Osteoblast (primary cell): ENCODE measurements at regions not wholly inside any gene's neighbourhood (a gene's known extent, or its start where the extent isn't known, plus 50 kb on each side); places are given as distances from the start of the nearest gene placed in this dataset.

ENCODE experiments used
- DNase-seq: peaks from one replicate; pipeline ENCODE4 v3.0.0; 2011; ENCODE audit warnings: low spot score, mixed read lengths; ENCODE audit not compliant: insufficient read length; ENCODE audit errors: missing footprints
- H2AFZ ChIP-seq: 2 replicates; pipeline ENCODE4 v1.6.0; 2011; ENCODE audit warnings: mild to moderate bottlenecking, low read length
- H3K27ac ChIP-seq: 2 replicates; pipeline ENCODE4 v1.5.1; 2011; ENCODE audit warnings: mild to moderate bottlenecking, low read depth, low read length, moderate library complexity
- H3K27me3 ChIP-seq: 2 replicates; pipeline ENCODE4 v1.6.0; 2012; ENCODE audit warnings: mild to moderate bottlenecking, control low read depth, inconsistent platforms, low read length, moderate library complexity; ENCODE audit not compliant: insufficient read depth
- H3K36me3 ChIP-seq: 2 replicates; pipeline ENCODE4 v1.5.1; 2011; ENCODE audit warnings: mild to moderate bottlenecking, low read length, control low read depth, moderate library complexity; ENCODE audit not compliant: insufficient read depth
- H3K4me1 ChIP-seq: 2 replicates; pipeline ENCODE4 v1.5.1; 2011; ENCODE audit warnings: mild to moderate bottlenecking, low read length, control low read depth, moderate library complexity; ENCODE audit not compliant: insufficient read depth
- H3K4me2 ChIP-seq: 2 replicates; pipeline ENCODE4 v1.6.0; 2011; ENCODE audit warnings: mild to moderate bottlenecking, low read length; ENCODE audit not compliant: insufficient read depth
- H3K4me3 ChIP-seq: fragments of 200-600 bp; sonication (generic); 3 replicates; pipeline ENCODE4 v1.5.1; 2012; ENCODE audit warnings: mild to moderate bottlenecking, low read length, inconsistent platforms; ENCODE audit not compliant: insufficient read depth
- H3K79me2 ChIP-seq: 2 replicates; pipeline ENCODE4 v1.6.0; 2012; ENCODE audit warnings: mild to moderate bottlenecking, low read length, control low read depth, inconsistent platforms; ENCODE audit not compliant: insufficient read depth
- H3K9me3 ChIP-seq: 2 replicates; pipeline ENCODE4 v1.5.1; 2011; ENCODE audit warnings: low read depth, low read length, control low read depth
- H4K20me1 ChIP-seq: 2 replicates; pipeline ENCODE4 v1.6.0; 2012; ENCODE audit warnings: mild to moderate bottlenecking, low read length, control low read depth; ENCODE audit not compliant: insufficient read depth
- TF ChIP-seq, protein P1 (sequence below): IDR thresholded peaks from 2 replicates; pipeline ENCODE4 v1.5.1; 2011; ENCODE audit warnings: mild to moderate bottlenecking, low read depth, low read length, moderate library complexity; ENCODE audit errors: extremely low read depth

DNA sequence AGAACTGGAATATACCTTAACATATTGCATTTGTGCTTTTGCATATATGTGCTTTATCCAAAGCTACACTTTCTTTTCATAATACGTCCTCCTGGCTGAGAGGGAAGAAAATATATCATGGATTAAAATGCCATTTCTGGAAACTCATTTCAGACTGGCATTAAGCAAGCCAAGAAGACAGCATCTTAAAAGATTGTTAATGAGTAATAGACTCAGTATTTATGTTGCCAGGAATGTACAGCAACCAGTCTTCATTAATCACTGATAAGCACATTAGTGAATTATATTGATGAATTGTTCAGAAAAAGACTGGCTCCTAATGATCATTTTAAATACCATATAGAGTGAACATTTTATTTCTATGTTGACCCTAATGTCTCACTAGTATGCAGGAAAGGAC, 134.9 kb upstream of the IFNG-AS1 start:
- no peak overlapping the region for H3K4me2 ChIP-seq
- no peak for DNase-seq

DNA sequence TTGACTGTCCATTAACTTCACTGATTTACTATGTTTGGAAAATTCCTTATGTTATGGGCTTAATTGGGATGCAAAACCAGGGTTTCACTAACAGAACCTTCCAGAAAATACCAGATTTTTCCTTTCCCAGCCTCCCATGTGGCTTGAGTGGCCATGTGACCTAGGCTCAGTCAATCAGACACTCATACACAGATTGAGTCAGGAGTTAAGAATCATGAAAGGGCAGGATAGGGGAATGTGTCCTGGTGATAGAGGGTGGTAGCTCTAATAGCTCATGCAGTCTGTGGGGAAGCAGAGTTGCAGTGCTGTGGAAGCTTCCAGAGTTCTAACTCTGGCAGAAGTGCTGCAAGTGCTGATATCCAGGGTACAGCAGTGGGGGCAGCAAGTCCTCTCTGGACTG, 134.1 kb upstream of the IFNG-AS1 start:
- TF ChIP-seq, protein P1, sequence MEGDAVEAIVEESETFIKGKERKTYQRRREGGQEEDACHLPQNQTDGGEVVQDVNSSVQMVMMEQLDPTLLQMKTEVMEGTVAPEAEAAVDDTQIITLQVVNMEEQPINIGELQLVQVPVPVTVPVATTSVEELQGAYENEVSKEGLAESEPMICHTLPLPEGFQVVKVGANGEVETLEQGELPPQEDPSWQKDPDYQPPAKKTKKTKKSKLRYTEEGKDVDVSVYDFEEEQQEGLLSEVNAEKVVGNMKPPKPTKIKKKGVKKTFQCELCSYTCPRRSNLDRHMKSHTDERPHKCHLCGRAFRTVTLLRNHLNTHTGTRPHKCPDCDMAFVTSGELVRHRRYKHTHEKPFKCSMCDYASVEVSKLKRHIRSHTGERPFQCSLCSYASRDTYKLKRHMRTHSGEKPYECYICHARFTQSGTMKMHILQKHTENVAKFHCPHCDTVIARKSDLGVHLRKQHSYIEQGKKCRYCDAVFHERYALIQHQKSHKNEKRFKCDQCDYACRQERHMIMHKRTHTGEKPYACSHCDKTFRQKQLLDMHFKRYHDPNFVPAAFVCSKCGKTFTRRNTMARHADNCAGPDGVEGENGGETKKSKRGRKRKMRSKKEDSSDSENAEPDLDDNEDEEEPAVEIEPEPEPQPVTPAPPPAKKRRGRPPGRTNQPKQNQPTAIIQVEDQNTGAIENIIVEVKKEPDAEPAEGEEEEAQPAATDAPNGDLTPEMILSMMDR: no peak
- no peak overlapping the region for H3K4me2 ChIP-seq
- no peak overlapping the region for H2AFZ ChIP-seq
- H3K4me3 ChIP-seq: no peak overlapping the region
- H3K9me3 ChIP-seq: no peaks in the 10 kb centered on the region
- DNase-seq: no peak
- H3K36me3 ChIP-seq: no peaks in the 10 kb centered on the region
- H3K27ac ChIP-seq: no peak overlapping the region
- H3K4me1 ChIP-seq: peaks cover 5% of the 10 kb centered on the region
- H3K27me3 ChIP-seq: no peaks in the 10 kb centered on the region
- no peaks in the 10 kb centered on the region for H3K79me2 ChIP-seq
- no peaks in the 10 kb centered on the region for H4K20me1 ChIP-seq

More for the DNA sequence above, 134.9 kb upstream of the IFNG-AS1 start:
- no peaks in the 10 kb centered on the region for H3K79me2 ChIP-seq
- no peaks in the 10 kb centered on the region for H3K27me3 ChIP-seq
- H3K4me3 ChIP-seq: no peak overlapping the region
- no peaks in the 10 kb centered on the region for H3K36me3 ChIP-seq
- TF ChIP-seq, protein P1: no peak
- no peak overlapping the region for H2AFZ ChIP-seq
- H3K9me3 ChIP-seq: no peaks in the 10 kb centered on the region
- no peaks in the 10 kb centered on the region for H4K20me1 ChIP-seq
- peaks cover 5% of the 10 kb centered on the region for H3K4me1 ChIP-seq
- H3K27ac ChIP-seq: no peak overlapping the region

DNA sequence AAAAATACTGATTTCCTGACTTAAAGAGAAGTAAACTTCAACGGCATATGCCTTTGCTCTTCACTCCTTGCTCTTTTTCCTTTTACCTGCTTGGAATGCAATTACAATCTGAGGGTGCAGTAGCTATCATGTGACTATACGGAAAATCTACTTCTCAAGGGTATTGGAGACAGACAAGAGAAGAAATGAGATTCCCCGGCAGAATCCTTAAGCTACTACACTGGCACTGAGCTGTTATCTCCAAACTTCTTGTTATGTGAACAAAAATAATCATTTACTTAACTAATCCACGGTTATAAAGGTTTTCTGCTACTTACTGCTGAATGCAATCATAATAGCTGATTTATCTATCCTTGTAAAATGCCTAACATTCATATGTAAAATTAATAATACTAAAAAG, 118.0 kb upstream of the IFNG-AS1 start:
- no peaks in the 10 kb centered on the region for H3K27me3 ChIP-seq
- no peaks in the 10 kb centered on the region for H3K9me3 ChIP-seq
- no peaks in the 10 kb centered on the region for H3K4me1 ChIP-seq
- no peak for DNase-seq
- TF ChIP-seq, protein P1: no peak
- H3K36me3 ChIP-seq: no peaks in the 10 kb centered on the region
- H3K4me2 ChIP-seq: no peak overlapping the region
- no peak overlapping the region for H3K4me3 ChIP-seq
- H3K79me2 ChIP-seq: no peaks in the 10 kb centered on the region
- H2AFZ ChIP-seq: no peak overlapping the region
- H4K20me1 ChIP-seq: no peaks in the 10 kb centered on the region
- H3K27ac ChIP-seq: no peak overlapping the region

DNA sequence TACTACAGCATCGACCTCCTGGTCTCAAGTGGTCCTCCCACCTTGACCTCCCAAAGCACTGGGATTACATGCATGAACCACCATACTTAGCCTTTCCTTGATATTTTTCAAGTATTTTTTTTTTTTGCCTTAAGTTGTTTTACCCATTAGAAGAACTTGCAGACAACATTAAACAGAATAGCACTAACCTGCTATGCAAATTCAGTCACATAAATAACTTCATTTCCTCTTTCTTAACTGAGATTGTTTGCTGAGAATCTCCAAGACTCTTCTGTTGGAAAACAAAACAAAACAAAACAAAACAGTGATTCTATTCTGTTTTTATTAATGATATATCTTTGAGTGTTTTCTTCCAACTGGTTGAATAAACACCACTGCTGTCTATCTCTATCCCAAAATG, 115.9 kb upstream of the IFNG-AS1 start:
- H4K20me1 ChIP-seq: no peaks in the 10 kb centered on the region
- H3K4me1 ChIP-seq: no peaks in the 10 kb centered on the region
- H3K27ac ChIP-seq: no peak overlapping the region
- H3K27me3 ChIP-seq: no peaks in the 10 kb centered on the region
- TF ChIP-seq, protein P1: no peak
- no peak overlapping the region for H3K4me2 ChIP-seq
- H2AFZ ChIP-seq: no peak overlapping the region
- H3K79me2 ChIP-seq: no peaks in the 10 kb centered on the region
- H3K9me3 ChIP-seq: no peaks in the 10 kb centered on the region
- H3K4me3 ChIP-seq: no peak overlapping the region
- DNase-seq: no peak
- H3K36me3 ChIP-seq: no peaks in the 10 kb centered on the region
